ENCODE measurements at regions not wholly inside any gene's neighbourhood (a gene's known extent, or its start where the extent isn't known, plus 50 kb on each side); places are given as distances from the start of the nearest gene placed in this dataset.

- 0% methylated on average over 3 of the region's 3 CpGs for WGBS (ENCODE audit: insufficient coverage, low coverage, missing lambda C conversion rate)
- Histone ChIP-seq H3K79me2 (ENCODE audit: control insufficient read depth, insufficient read depth, low read length) (no peaks in the 10 kb centered on the region), H3K27ac (ENCODE audit: extremely low read depth, low read depth, low read length) (no peak overlapping the region), H3K4me3 (no peak overlapping the region), H3K4me2 (ENCODE audit: insufficient read depth, low read length) (no peak overlapping the region), H3K9ac (ENCODE audit: insufficient read depth in 1 of 2, low read depth in 2 of 2, low read length in 2 of 2) (no peak overlapping the region), H3K36me3 (ENCODE audit: control insufficient read depth, insufficient read depth, low read length) (no peaks in the 10 kb centered on the region), H3K9me1 (ENCODE audit: control insufficient read depth, insufficient read depth, low read length) (no peaks in the 10 kb centered on the region), H4K20me1 (replicated peaks; ENCODE audit: control insufficient read depth, insufficient read depth, low read length) (no peaks in the 10 kb centered on the region), H3K4me1 (replicated peaks in 1 of 2; ENCODE audit: control insufficient read depth in 2 of 2, insufficient read depth in 2 of 2, low read length in 2 of 2) (no peaks in the 10 kb centered on the region), H2AFZ (ENCODE audit: low read depth, low read length) (no peak overlapping the region), H3K27me3 (ENCODE audit: control insufficient read depth in 2 of 2, insufficient read depth in 2 of 2, low read length in 2 of 2) (no peaks in the 10 kb centered on the region), H3K9me3 (replicated peaks; ENCODE audit: control insufficient read depth, insufficient read depth, low read depth, low read length) (no peaks in the 10 kb centered on the region)
- BruUV-seq (replicated peaks): no TSS peak
- ChIA-PET POLR2A (no interaction called here), CTCF (ENCODE audit: low intra/inter-chr PET ratio) (no interaction called here)
- intact Hi-C loops (cut with micrococcal nuclease) (no loop called here), in situ Hi-C loops (cut with MboI) (no loop called here)
- FAIRE-seq (no peak), DNase-seq (ENCODE audit: extremely low read depth in 1 of 4, low spot score in 3 of 4) (no peak), ATAC-seq (no peak)
- TF ChIP-seq ZNF143 (CRISPR knock-in tag; IDR thresholded peaks at IDR 0.05): no peak
These were observed 540.9 kb downstream of the KIF4B start for GRCh38 chr5:155554500-155554899.

- Histone ChIP-seq H3K36me3 (ENCODE audit: control insufficient read depth, insufficient read depth, low read length) (no peaks in the 10 kb centered on the region), H3K9me3 (replicated peaks; ENCODE audit: control insufficient read depth, insufficient read depth, low read depth, low read length) (no peaks in the 10 kb centered on the region), H3K79me2 (ENCODE audit: control insufficient read depth, insufficient read depth, low read length) (no peaks in the 10 kb centered on the region), H3K27me3 (ENCODE audit: control insufficient read depth in 2 of 2, insufficient read depth in 2 of 2, low read length in 2 of 2) (no peaks in the 10 kb centered on the region), H3K9ac (ENCODE audit: insufficient read depth in 1 of 2, low read depth in 2 of 2, low read length in 2 of 2) (no peak overlapping the region), H4K20me1 (replicated peaks; ENCODE audit: control insufficient read depth, insufficient read depth, low read length) (no peaks in the 10 kb centered on the region), H3K9me1 (ENCODE audit: control insufficient read depth, insufficient read depth, low read length) (no peaks in the 10 kb centered on the region), H3K4me2 (ENCODE audit: insufficient read depth, low read length) (no peak overlapping the region), H3K27ac (ENCODE audit: extremely low read depth, low read depth, low read length) (no peak overlapping the region), H3K4me1 (replicated peaks in 1 of 2; ENCODE audit: control insufficient read depth in 2 of 2, insufficient read depth in 2 of 2, low read length in 2 of 2) (no peaks in the 10 kb centered on the region), H2AFZ (ENCODE audit: low read depth, low read length) (no peak overlapping the region), H3K4me3 (no peak overlapping the region)
- no peak for TF ChIP-seq MTF1 (CRISPR knock-in tag; IDR thresholded peaks at IDR 0.05; ENCODE audit: borderline replicate concordance)
- peak; percentile 40; the same call in 1 of the 2 replicates for TF ChIP-seq ZNF316 (IDR thresholded peaks at IDR 0.05)
- TF ChIP-seq CHD4 (IDR thresholded peaks at IDR 0.05; ENCODE audit: insufficient read depth, insufficient replicate concordance, low read depth, low read length, poor library complexity, severe bottlenecking): no peak
- peak; percentile 54; the same call in 1 of the 2 replicates for TF ChIP-seq MAFK (IDR thresholded peaks at IDR 0.05; ENCODE audit: low read length)
- TF ChIP-seq, protein P1, sequence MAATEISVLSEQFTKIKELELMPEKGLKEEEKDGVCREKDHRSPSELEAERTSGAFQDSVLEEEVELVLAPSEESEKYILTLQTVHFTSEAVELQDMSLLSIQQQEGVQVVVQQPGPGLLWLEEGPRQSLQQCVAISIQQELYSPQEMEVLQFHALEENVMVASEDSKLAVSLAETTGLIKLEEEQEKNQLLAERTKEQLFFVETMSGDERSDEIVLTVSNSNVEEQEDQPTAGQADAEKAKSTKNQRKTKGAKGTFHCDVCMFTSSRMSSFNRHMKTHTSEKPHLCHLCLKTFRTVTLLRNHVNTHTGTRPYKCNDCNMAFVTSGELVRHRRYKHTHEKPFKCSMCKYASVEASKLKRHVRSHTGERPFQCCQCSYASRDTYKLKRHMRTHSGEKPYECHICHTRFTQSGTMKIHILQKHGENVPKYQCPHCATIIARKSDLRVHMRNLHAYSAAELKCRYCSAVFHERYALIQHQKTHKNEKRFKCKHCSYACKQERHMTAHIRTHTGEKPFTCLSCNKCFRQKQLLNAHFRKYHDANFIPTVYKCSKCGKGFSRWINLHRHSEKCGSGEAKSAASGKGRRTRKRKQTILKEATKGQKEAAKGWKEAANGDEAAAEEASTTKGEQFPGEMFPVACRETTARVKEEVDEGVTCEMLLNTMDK (IDR thresholded peaks at IDR 0.05; ENCODE audit: borderline replicate concordance, insufficient read depth, low read depth, low read length, poor library complexity, severe bottlenecking): no peak
- peak; percentile 34 for TF ChIP-seq MAFF (IDR thresholded peaks at IDR 0.05; ENCODE audit: low read length)
- DNase-seq (ENCODE audit: extremely low read depth in 1 of 4, low spot score in 3 of 4) (no peak), ATAC-seq (no peak), FAIRE-seq (no peak)
- ChIA-PET CTCF (ENCODE audit: low intra/inter-chr PET ratio) (no interaction called here), POLR2A (no interaction called here)
- BruUV-seq (replicated peaks): no TSS peak
- 0% methylated on average over 1 of the region's 1 CpG for WGBS (ENCODE audit: insufficient coverage, low coverage, missing lambda C conversion rate)
- intact Hi-C loops (cut with micrococcal nuclease): no loop called here
- in situ Hi-C loops (cut with MboI): no loop called here
These were observed 542.7 kb downstream of the KIF4B start for GRCh38 chr5:155556222-155556621.
